ENCODE measurements at regions not wholly inside any gene's neighbourhood (a gene's known extent, or its start where the extent isn't known, plus 50 kb on each side); places are given as distances from the start of the nearest gene placed in this dataset.

GRCh38 chr14:85468816-85469215 is 61.1 kb upstream of the FLRT2 start:
- TF ChIP-seq CTCF (IDR thresholded peaks at IDR 0.05) (no peak), POLR2A (IDR thresholded peaks at IDR 0.05) (no peak)

Measured in ovary (tissue), 3 donors.